ENCODE measurements at regions not wholly inside any gene's neighbourhood (a gene's known extent, or its start where the extent isn't known, plus 50 kb on each side); places are given as distances from the start of the nearest gene placed in this dataset.

DNA sequence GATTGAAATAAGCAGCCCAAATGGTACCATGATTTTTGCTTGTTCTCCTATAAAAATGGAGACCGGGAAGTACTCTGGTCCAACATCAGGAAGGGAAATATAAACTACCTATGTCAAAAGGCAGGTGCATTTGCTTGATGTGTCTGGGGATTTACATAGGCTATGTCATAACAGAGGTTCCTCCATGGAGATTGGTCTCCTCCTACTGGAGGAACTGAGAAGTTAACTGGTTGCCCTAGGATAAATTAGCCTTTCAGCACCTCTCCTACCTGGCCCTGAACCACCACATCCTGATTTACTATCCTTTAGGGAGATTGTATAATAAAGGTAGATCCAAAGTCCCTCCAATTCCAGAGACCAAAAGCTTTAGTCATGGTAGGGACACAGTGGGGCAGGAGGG lies 1109.3 kb upstream of the B3GALT2 start:
- no CpG with 5 or more reads among the region's 1 CpG for WGBS (ENCODE audit: extremely low coverage, insufficient coverage, insufficient read length)
- Histone ChIP-seq H4K8ac (ENCODE audit: low read depth, low read length) (no peak overlapping the region), H2BK12ac (ENCODE audit: low read length) (no peak overlapping the region), H3K4me1 (ENCODE audit: control insufficient read depth in 1 of 2, insufficient read depth in 2 of 2, low read length in 2 of 2) (no peaks in the 10 kb centered on the region), H2AFZ (ENCODE audit: insufficient read depth, low read length, poor library complexity) (no peak overlapping the region), H3K36me3 (ENCODE audit: control insufficient read depth in 1 of 2, insufficient read depth in 2 of 2, low read length in 2 of 2) (no peaks in the 10 kb centered on the region), H3K14ac (ENCODE audit: low read length) (no peak overlapping the region), H3K27me3 (ENCODE audit: insufficient read depth, low read length) (no peaks in the 10 kb centered on the region), H2AK5ac (ENCODE audit: low read length) (no peak overlapping the region), H3K9me3 (ENCODE audit: insufficient read depth, low read depth, low read length) (no peaks in the 10 kb centered on the region), H3K18ac (ENCODE audit: low read length) (no peak overlapping the region), H3K23ac (ENCODE audit: low read length) (no peak overlapping the region), H3K79me1 (ENCODE audit: low read length) (no peaks in the 10 kb centered on the region), H3K4me2 (ENCODE audit: low read length) (no peak overlapping the region), H3K4ac (ENCODE audit: low read depth, low read length) (no peak overlapping the region), H4K12ac (ENCODE audit: low read depth, low read length) (no peak overlapping the region), H3K9ac (ENCODE audit: low read length) (no peak overlapping the region), H2BK120ac (ENCODE audit: insufficient read depth, low read length, poor library complexity) (no peak overlapping the region), H3K4me3 (ENCODE audit: low read depth, low read length) (no peak overlapping the region), H4K91ac (ENCODE audit: low read depth, low read length) (no peak overlapping the region), H2BK5ac (ENCODE audit: low read depth, low read length, poor library complexity) (no peak overlapping the region), H3K27ac (ENCODE audit: low read depth, low read length) (no peak overlapping the region), H3K79me2 (ENCODE audit: control insufficient read depth, insufficient read depth, low read length, poor library complexity) (no peaks in the 10 kb centered on the region)
- peak; percentile 22 to 73 for DNase-seq

- no peak overlapping the region for H3K9ac ChIP-seq (ENCODE audit: low read length)
- no peak overlapping the region for H2BK5ac ChIP-seq (ENCODE audit: low read depth, low read length, poor library complexity)
- no peak overlapping the region for H3K4ac ChIP-seq (ENCODE audit: low read depth, low read length)
- H3K36me3 ChIP-seq (ENCODE audit: control insufficient read depth in 1 of 2, insufficient read depth in 2 of 2, low read length in 2 of 2): no peaks in the 10 kb centered on the region
- WGBS (ENCODE audit: extremely low coverage, insufficient coverage, insufficient read length): no CpG with 5 or more reads among the region's 1 CpG
- no peak overlapping the region for H3K4me3 ChIP-seq (ENCODE audit: low read depth, low read length)
- no peak overlapping the region for H3K27ac ChIP-seq (ENCODE audit: low read depth, low read length)
- H4K12ac ChIP-seq (ENCODE audit: low read depth, low read length): no peak overlapping the region
- H2AFZ ChIP-seq (ENCODE audit: insufficient read depth, low read length, poor library complexity): no peak overlapping the region
- H2BK120ac ChIP-seq (ENCODE audit: insufficient read depth, low read length, poor library complexity): no peak overlapping the region
- H4K8ac ChIP-seq (ENCODE audit: low read depth, low read length): no peak overlapping the region
- H3K79me2 ChIP-seq (ENCODE audit: control insufficient read depth, insufficient read depth, low read length, poor library complexity): no peaks in the 10 kb centered on the region
- H2AK5ac ChIP-seq (ENCODE audit: low read length): no peak overlapping the region
- no peaks in the 10 kb centered on the region for H3K9me3 ChIP-seq (ENCODE audit: insufficient read depth, low read depth, low read length)
- H3K18ac ChIP-seq (ENCODE audit: low read length): no peak overlapping the region
- H3K27me3 ChIP-seq (ENCODE audit: insufficient read depth, low read length): no peaks in the 10 kb centered on the region
- no peak overlapping the region for H3K23ac ChIP-seq (ENCODE audit: low read length)
- no peak overlapping the region for H3K14ac ChIP-seq (ENCODE audit: low read length)
- DNase-seq: no peak
- H2BK12ac ChIP-seq (ENCODE audit: low read length): no peak overlapping the region
- H4K91ac ChIP-seq (ENCODE audit: low read depth, low read length): no peak overlapping the region
- no peaks in the 10 kb centered on the region for H3K79me1 ChIP-seq (ENCODE audit: low read length)
- H3K4me2 ChIP-seq (ENCODE audit: low read length): no peak overlapping the region
- no peaks in the 10 kb centered on the region for H3K4me1 ChIP-seq (ENCODE audit: control insufficient read depth in 1 of 2, insufficient read depth in 2 of 2, low read length in 2 of 2)
These were observed 1107.5 kb upstream of the B3GALT2 start for GRCh38 chr1:194293851-194294405.

DNA sequence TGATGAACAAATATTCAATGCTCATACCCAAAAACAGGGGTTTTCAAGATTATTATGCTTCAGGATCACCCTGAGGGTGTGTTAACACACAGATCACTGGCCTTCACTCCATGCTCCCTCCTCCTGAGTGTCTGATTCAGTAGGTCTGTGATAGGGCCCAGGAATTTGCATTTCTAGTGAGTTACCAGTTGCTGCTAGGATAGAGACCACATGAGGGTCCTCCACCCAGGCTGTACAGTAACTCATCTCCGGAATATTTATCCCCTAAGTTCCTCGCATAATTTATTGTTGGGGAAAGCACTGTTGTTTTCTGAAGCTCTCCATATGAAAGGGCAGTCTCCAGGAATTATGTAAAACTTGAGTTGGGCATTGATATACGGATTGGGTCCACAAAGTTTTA lies 1106.6 kb upstream of the B3GALT2 start:
- H3K23ac ChIP-seq (ENCODE audit: low read length): no peak overlapping the region
- H2BK12ac ChIP-seq (ENCODE audit: low read length): no peak overlapping the region
- H3K36me3 ChIP-seq (ENCODE audit: control insufficient read depth in 1 of 2, insufficient read depth in 2 of 2, low read length in 2 of 2): no peaks in the 10 kb centered on the region
- no peak overlapping the region for H4K91ac ChIP-seq (ENCODE audit: low read depth, low read length)
- no peak overlapping the region for H3K4ac ChIP-seq (ENCODE audit: low read depth, low read length)
- H3K79me2 ChIP-seq (ENCODE audit: control insufficient read depth, insufficient read depth, low read length, poor library complexity): no peaks in the 10 kb centered on the region
- no peak overlapping the region for H2BK5ac ChIP-seq (ENCODE audit: low read depth, low read length, poor library complexity)
- no peak overlapping the region for H4K12ac ChIP-seq (ENCODE audit: low read depth, low read length)
- H3K4me1 ChIP-seq (ENCODE audit: control insufficient read depth in 1 of 2, insufficient read depth in 2 of 2, low read length in 2 of 2): no peaks in the 10 kb centered on the region
- H2AFZ ChIP-seq (ENCODE audit: insufficient read depth, low read length, poor library complexity): no peak overlapping the region
- no peak overlapping the region for H3K18ac ChIP-seq (ENCODE audit: low read length)
- no peak overlapping the region for H2BK120ac ChIP-seq (ENCODE audit: insufficient read depth, low read length, poor library complexity)
- H3K27ac ChIP-seq (ENCODE audit: low read depth, low read length): no peak overlapping the region
- no peaks in the 10 kb centered on the region for H3K27me3 ChIP-seq (ENCODE audit: insufficient read depth, low read length)
- no peak overlapping the region for H3K9ac ChIP-seq (ENCODE audit: low read length)
- no peak for DNase-seq
- WGBS (ENCODE audit: extremely low coverage, insufficient coverage, insufficient read length): no CpG with 5 or more reads among the region's 3 CpGs
- H2AK5ac ChIP-seq (ENCODE audit: low read length): no peak overlapping the region
- no peak overlapping the region for H4K8ac ChIP-seq (ENCODE audit: low read depth, low read length)
- no peak overlapping the region for H3K4me2 ChIP-seq (ENCODE audit: low read length)
- no peaks in the 10 kb centered on the region for H3K79me1 ChIP-seq (ENCODE audit: low read length)
- H3K9me3 ChIP-seq (ENCODE audit: insufficient read depth, low read depth, low read length): no peaks in the 10 kb centered on the region
- H3K14ac ChIP-seq (ENCODE audit: low read length): no peak overlapping the region
- no peak overlapping the region for H3K4me3 ChIP-seq (ENCODE audit: low read depth, low read length)

DNA sequence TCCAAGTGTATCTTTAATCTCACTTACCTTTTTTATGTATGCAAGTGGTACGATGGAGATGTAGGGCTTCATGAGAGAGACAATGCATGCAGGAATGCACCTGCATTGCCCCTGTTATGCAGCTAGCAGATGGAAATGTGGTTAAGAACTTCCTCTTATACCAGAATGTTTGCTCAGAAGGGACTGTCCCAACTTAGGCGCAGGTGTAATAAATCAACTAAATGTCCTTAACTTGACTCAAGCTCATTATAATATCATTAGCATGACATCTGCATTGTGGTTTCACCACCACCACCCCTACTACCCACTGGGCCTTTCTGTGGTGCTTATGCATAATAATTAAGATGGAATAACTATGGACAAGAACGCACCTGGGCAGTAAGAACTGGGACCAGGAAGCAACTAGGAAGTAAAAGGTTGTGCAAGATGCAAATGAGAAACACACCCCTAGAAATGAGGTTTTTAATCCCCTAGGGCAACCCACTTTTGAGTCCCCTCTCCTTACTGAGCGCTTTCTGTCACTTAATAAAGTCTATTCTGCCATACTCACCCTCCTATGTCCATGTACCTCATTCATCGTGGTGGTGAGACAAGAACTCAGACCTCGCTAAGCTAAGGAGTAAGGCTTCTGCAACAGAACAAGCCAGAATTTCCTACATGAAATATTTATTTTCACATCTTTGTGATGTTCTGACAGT lies 1103.3 kb upstream of the B3GALT2 start:
- Histone ChIP-seq H3K9me3 (ENCODE audit: insufficient read depth, low read depth, low read length) (no peaks in the 10 kb centered on the region), H3K23ac (ENCODE audit: low read length) (no peak overlapping the region), H3K79me2 (ENCODE audit: control insufficient read depth, insufficient read depth, low read length, poor library complexity) (no peaks in the 10 kb centered on the region), H2BK120ac (ENCODE audit: insufficient read depth, low read length, poor library complexity) (no peak overlapping the region), H2AK5ac (ENCODE audit: low read length) (no peak overlapping the region), H3K27me3 (ENCODE audit: insufficient read depth, low read length) (no peaks in the 10 kb centered on the region), H2BK12ac (ENCODE audit: low read length) (no peak overlapping the region), H4K91ac (ENCODE audit: low read depth, low read length) (no peak overlapping the region), H3K9ac (ENCODE audit: low read length) (no peak overlapping the region), H3K4me2 (ENCODE audit: low read length) (no peak overlapping the region), H3K27ac (ENCODE audit: low read depth, low read length) (no peak overlapping the region), H4K8ac (ENCODE audit: low read depth, low read length) (no peak overlapping the region), H3K14ac (ENCODE audit: low read length) (no peak overlapping the region), H2AFZ (ENCODE audit: insufficient read depth, low read length, poor library complexity) (no peak overlapping the region), H3K4ac (ENCODE audit: low read depth, low read length) (no peak overlapping the region), H3K36me3 (ENCODE audit: control insufficient read depth in 1 of 2, insufficient read depth in 2 of 2, low read length in 2 of 2) (no peaks in the 10 kb centered on the region), H3K79me1 (ENCODE audit: low read length) (no peaks in the 10 kb centered on the region), H2BK5ac (ENCODE audit: low read depth, low read length, poor library complexity) (no peak overlapping the region), H3K4me1 (ENCODE audit: control insufficient read depth in 1 of 2, insufficient read depth in 2 of 2, low read length in 2 of 2) (no peaks in the 10 kb centered on the region), H3K4me3 (ENCODE audit: low read depth, low read length) (no peak overlapping the region), H4K12ac (ENCODE audit: low read depth, low read length) (no peak overlapping the region), H3K18ac (ENCODE audit: low read length) (no peak overlapping the region)
- WGBS (ENCODE audit: extremely low coverage, insufficient coverage, insufficient read length): no CpG with 5 or more reads among the region's 6 CpGs
- no peak for DNase-seq
